D341Med (cell line): ENCODE measurements at regions not wholly inside any gene's neighbourhood (a gene's known extent, or its start where the extent isn't known, plus 50 kb on each side); places are given as distances from the start of the nearest gene placed in this dataset.

Experiments used
- DNase-seq: peaks from one replicate; pipeline ENCODE4 v3.0.0; 2012; ENCODE audit warnings: low spot score

GRCh38 chr16:86198206-86199118 is 299.5 kb downstream of the IRF8 start:
- DNase-seq = no peak

GRCh38 chr16:86199182-86199581 is 300.2 kb downstream of the IRF8 start:
- DNase-seq = no peak

GRCh38 chr16:86199871-86200695 is 301.1 kb downstream of the IRF8 start:
- DNase-seq = no peak

GRCh38 chr16:86200722-86201121 is 301.8 kb downstream of the IRF8 start:
- DNase-seq = no peak

GRCh38 chr16:86201746-86202145 is 302.8 kb downstream of the IRF8 start:
- no peak for DNase-seq

- no peak for DNase-seq
Measured at GRCh38 chr16:86202267-86202666, 303.3 kb downstream of the IRF8 start.

- DNase-seq = no peak
Measured at GRCh38 chr16:86202760-86203426, 303.9 kb downstream of the IRF8 start.

- DNase-seq = no peak
Measured at GRCh38 chr16:86203557-86204275, 304.8 kb downstream of the IRF8 start.

- no peak for DNase-seq
Measured at GRCh38 chr16:86205521-86206245, 304.6 kb upstream of the FOXF1 start.

GRCh38 chr16:86207350-86207749 is 303.0 kb upstream of the FOXF1 start:
- no peak for DNase-seq

- DNase-seq = no peak
Measured at GRCh38 chr16:86209202-86209601, 301.1 kb upstream of the FOXF1 start.

GRCh38 chr16:86210403-86211193 is 299.7 kb upstream of the FOXF1 start:
- no peak for DNase-seq

- DNase-seq = no peak
Measured at GRCh38 chr16:86211265-86211664, 299.1 kb upstream of the FOXF1 start.

GRCh38 chr16:86211800-86212199 is 298.5 kb upstream of the FOXF1 start:
- DNase-seq = no peak

- no peak for DNase-seq
Measured at GRCh38 chr16:86212706-86213436, 297.5 kb upstream of the FOXF1 start.

- no peak for DNase-seq
Measured at GRCh38 chr16:86213437-86214205, 296.7 kb upstream of the FOXF1 start.

GRCh38 chr16:86214326-86215232 is 295.7 kb upstream of the FOXF1 start:
- DNase-seq = no peak
